HCEC 1CT (cell line): ENCODE measurements at regions not wholly inside any gene's neighbourhood (a gene's known extent, or its start where the extent isn't known, plus 50 kb on each side); places are given as distances from the start of the nearest gene placed in this dataset.
"Not testable (repeated sequence)": the region's sequence is repeated elsewhere in the genome, so short reads cannot be mapped to it uniquely, and the experiment has no call there.

ENCODE experiments used
- DNase-seq: peaks from one replicate; pipeline ENCODE4 v3.0.0-alpha.2; 2017

DNA sequence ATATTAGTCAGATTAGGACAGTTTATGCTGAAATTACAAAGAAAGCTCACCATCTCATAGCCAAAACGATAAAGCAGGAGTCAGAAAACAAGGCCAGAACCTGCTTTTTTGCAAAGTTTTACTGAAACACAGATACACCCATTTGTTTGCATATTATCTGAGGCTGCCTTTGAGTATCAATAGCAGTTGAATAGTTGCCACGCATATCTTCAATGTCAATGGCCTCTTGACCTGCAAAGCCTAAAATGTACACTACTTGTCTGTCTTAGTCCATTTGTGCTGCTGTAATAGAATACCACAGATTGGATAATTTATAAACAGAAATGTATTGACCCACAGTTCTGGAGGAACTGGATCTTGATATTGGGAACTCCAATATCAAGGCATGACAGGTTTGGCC is 94.1 kb upstream of the NT5E start:
- DNase-seq = no peak

DNA sequence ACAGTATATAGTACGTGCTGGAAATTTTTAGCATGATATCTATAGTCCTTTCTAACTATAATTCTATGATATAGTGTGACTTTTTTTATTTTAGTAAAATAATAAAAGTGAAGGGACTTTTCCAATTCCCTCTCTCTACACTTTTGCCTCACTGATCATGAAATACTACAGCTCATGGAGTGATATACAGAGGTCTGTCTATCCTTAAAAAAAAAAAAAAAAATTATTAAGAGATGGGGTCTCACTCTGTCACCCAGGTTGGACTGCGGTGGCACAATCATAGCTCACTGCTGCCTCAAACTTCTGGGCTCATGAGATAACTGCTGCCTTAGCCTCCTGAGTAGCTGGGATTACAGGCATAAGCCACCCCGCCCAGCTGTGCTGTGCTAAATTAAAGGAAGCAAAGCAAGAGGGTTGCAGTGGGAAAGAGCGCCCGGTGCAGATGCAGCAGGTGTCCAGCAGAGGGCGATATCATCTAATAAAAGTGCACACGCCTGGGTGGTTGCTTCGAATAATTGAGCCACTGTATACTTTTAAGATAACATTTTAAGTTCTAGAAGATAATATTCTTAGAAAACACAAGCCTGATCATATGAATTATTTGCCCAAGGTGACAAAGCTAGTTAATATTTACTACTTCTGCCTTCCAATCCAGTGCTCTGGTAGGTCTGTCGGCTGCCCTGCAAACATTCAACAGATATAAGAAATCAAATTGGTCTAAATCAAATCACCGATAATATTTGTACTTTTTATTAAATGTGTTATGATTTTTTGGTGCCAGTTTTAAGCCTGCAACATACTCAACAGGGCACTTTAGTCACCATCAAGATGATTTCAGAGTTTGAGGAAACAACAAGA is 94.9 kb upstream of the NT5E start:
- peak; percentile 70 for DNase-seq

DNA sequence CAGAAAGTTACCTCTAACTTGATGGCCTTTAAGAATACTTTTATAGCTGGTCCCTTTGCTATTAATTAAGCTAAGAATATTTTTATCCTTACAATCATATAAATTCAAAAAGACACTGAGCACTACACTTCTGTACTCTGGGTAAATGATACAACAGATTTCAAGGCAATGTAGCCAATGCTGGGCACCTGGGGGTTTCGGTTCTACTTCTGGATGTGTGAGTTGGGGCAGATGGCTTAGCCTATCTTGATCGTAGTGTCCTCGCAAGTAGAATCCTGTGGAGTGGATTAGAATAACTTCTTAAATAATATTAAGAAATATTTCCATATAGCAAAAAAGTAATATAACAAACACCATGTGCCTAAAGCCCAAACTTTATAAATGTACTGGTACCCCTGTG is 96.9 kb upstream of the NT5E start:
- no peak for DNase-seq

DNA sequence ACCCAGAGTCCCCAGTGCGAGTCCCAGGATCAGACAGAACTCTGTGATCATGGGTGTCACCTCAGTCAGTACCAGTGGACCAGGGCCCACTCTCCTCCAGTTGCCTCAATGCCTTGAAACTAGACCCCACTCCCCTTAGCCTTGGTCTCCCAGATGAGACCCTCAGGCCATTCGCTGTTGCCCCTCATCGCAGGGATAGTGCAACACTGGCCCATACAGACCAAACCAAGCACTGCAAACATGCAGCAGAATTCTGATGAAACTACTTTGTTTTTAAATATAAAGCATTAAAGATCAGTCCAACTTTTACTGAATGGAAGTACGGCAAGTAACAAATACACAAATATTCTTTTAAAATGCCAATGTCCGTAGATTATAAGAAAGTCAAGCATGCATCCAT is 101.2 kb upstream of the NT5E start:
- no peak for DNase-seq

DNA sequence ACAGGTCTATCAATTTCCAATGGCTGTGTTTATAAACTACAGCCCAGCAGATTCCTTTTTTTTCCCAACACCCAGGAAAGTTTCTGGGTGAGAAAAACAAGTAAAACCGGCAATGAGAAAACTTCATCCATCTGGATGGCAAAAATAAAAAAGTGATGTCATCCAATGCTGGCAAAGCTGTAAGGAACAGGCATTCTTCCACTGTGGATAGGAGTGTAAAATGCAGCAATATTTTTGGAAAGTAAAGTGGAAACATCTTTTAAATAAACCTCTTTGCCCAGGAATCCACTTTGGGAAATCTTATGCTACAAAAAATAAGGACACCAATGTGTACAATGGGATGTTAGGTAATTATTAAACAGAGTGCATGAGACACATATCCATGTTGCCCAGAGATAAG is 102.1 kb upstream of the NT5E start:
- DNase-seq = no peak

GRCh38 chr6:85346196-85346595 is 103.7 kb upstream of the NT5E start:
- DNase-seq = no peak

- no peak for DNase-seq
Measured at GRCh38 chr6:85344996-85345395, 104.9 kb upstream of the NT5E start.

DNA sequence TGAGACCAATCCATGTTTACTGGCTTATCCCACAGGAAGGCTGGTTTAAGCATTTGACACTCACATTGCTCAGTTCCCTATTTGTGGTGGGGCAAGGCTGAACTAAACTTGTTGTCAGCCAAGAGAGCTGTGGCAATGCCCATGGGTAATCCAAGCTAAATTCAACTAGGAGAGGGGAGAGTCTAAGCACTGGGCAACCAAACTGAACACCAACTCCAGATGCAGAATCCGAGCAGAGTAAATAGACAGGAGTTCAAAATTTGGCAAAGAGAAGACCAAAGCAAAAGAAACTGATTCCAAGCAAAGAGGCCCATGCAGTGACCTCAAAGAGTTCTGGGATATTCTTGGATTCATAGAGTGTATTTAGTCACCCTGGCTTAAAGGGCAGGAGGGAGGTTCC is 106.5 kb upstream of the NT5E start:
- no peak for DNase-seq

GRCh38 chr6:85329196-85329595 is 120.7 kb upstream of the NT5E start:
- DNase-seq = no peak

DNA sequence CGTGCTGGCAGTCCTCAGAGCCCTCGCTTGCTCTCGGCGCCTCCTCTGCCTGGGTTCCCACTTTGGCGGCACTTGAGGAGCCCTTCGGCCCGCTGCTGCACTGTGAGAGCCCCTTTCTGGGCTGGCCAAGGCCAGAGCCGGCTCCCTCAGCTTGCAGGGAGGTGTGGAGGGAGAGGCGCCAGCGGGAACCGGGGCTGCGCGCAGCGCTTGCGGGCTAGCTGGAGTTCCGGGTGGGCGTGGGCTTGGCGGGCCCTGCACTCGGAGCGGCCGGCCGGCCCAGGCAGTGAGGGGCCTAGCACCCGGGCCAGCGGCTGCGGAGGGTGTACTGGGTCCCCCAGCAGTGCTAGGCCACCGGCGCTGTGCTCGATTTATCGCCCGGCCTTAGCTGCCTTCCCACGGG is 124.1 kb upstream of the NT5E start:
- DNase-seq = not testable (repeated sequence)

- DNase-seq = peak; percentile 62
Measured at GRCh38 chr6:85323435-85324040, 126.3 kb upstream of the NT5E start.

- DNase-seq = no peak
Measured at GRCh38 chr6:85322446-85323105, 127.3 kb upstream of the NT5E start.

DNA sequence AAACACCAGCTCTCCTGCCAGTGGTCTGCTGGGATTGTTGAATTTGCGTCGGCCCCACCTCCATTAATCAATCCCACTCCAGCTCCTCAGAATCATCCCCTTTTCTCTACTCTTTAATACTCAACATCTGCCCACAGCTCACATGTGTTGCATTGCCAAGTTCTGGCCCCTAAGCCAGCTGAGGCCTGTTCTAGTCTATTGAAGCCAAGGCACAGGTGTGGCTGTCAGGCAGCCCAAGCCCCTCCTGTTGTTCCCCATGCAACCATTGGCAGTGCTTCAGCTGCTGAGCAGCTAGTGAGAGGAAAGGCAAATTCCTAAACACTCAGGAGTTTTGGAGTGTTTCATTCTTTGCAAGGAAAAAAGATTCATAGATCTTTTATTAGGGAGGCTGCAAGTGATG is 128.0 kb upstream of the NT5E start:
- DNase-seq = no peak

DNA sequence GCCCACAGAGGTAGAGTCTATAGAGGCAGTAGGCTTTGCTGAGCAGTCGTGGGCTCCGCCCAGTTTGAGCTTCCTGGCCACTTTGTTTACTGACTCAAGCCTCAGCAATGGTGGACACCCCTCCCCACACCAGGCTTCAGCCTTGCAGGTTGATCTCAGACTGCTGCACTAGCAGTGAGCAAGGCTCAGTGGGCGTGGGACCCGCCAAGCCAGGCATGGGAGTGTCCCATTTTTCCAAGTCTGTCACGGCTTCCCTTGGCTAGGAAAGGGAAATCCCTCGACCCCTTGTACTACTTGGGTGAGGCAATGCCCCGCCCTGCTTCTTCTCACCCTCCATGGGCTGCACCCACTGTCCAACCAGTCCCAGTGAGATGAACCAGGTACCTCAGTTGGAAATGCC is 135.3 kb upstream of the NT5E start:
- DNase-seq = no peak

- no peak for DNase-seq
Measured at GRCh38 chr6:85300581-85300980, 149.3 kb upstream of the NT5E start.

GRCh38 chr6:85298553-85298952 is 151.3 kb upstream of the NT5E start:
- no peak for DNase-seq

DNA sequence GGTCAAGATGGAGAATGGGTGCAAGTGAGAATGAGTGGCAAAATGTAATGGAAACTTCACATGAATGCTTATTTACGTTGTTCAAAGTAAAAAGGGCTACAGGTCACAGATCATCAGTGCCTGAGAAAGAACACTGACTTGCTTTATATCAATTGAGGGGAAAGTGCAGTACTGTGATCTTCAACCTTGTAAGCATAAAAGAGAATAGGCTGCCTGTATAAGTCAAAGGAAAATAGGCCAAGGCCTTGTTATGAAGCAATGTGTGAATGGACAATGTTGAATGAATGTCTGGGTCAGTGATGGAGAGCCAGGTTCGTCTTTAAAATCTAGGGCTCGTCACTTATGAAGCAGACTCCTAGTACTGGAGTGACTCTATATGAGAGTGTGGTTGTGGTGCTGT is 158.6 kb upstream of the NT5E start:
- no peak for DNase-seq

GRCh38 chr6:85287654-85288053 is 162.2 kb upstream of the NT5E start:
- DNase-seq = no peak

DNA sequence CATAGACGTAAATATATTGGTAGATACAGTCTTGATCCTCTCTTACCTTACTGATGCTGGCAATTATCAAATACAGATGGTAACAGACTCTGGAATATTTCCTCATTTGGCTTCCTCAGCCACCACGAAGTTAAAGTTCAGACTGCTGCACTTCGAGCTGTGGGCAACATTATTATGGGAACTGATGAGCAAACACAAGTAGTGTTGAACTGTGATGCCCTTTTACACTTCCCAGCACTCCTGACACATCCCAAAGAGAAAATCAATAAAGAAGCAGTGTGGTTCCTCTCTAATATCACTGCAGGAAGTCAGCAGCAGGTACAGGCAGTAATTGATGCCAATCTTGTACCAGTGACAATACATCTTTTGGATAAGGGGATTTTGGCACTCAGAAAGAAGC is 162.7 kb upstream of the NT5E start:
- DNase-seq = no peak

DNA sequence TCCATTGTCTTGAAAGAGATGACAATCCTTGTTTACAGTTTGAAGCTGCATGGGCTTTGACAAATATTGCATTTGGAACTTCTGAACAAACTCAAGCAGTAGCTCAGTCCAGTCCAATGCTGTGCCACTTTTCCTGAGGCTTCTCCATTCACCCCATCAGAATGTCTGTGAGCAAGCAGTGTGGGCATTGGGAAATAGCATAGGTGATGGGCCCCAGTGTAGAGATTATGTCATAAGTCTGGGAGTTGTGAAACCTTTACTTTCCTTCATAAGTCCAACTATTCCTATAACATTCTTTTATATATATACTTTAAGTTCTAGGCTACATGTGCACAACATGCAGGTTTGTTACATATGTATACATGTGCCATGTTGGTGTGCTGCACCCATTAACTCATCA is 163.4 kb upstream of the NT5E start:
- DNase-seq = not testable (repeated sequence)

DNA sequence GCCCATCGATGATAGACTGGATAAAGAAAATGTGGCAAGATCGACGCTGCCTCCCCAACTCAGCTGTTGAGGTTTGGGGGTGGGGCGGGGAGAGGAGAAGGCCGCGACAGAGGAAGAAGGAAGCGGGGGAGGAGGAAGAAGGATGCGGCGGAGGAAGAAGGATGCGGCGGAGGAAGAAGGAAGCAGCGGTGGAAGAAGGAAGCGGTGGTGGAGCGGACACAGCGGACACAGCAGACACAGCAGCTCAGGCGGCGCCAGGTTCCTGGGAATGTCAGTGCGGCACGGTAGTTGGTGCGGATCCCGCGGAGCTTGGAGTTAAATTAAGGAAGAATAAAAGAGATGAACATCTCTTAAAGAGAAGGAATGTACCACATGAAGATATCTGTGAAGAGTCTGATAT is 163.9 kb upstream of the NT5E start:
- DNase-seq = no peak

- no peak for DNase-seq
Measured at GRCh38 chr6:85285114-85285513, 164.8 kb upstream of the NT5E start.

- no peak for DNase-seq
Measured at GRCh38 chr6:85283436-85283835, 166.4 kb upstream of the NT5E start.

- DNase-seq = no peak
Measured at GRCh38 chr6:85278466-85279035, 171.3 kb upstream of the NT5E start.
